ENCODE measurements at regions not wholly inside any gene's neighbourhood (a gene's known extent, or its start where the extent isn't known, plus 50 kb on each side); places are given as distances from the start of the nearest gene placed in this dataset.

DNA sequence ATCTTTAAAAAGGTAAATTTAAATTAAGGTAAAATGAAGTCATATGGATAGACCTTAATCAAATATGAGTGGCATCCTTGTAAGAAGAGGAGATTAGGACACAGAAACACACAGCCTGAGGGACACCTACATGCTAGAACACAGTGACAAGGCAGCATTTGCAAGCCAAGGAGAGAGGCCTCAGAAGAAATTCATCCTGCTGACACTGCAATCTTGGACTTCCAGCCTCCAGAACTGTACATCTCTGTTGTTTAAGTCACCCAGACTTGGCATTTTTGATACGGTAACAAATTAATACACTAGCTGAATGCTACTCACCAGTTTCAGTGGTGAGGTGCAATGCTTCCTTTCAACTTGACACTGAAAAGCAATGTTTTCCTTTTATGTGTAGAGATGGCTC is 305.0 kb downstream of the TDRD15 start:
- TF ChIP-seq, protein P1, sequence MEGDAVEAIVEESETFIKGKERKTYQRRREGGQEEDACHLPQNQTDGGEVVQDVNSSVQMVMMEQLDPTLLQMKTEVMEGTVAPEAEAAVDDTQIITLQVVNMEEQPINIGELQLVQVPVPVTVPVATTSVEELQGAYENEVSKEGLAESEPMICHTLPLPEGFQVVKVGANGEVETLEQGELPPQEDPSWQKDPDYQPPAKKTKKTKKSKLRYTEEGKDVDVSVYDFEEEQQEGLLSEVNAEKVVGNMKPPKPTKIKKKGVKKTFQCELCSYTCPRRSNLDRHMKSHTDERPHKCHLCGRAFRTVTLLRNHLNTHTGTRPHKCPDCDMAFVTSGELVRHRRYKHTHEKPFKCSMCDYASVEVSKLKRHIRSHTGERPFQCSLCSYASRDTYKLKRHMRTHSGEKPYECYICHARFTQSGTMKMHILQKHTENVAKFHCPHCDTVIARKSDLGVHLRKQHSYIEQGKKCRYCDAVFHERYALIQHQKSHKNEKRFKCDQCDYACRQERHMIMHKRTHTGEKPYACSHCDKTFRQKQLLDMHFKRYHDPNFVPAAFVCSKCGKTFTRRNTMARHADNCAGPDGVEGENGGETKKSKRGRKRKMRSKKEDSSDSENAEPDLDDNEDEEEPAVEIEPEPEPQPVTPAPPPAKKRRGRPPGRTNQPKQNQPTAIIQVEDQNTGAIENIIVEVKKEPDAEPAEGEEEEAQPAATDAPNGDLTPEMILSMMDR (conservative IDR thresholded peaks at IDR 0.05 in 1 of 2, IDR thresholded peaks at IDR 0.05 in 1 of 2; ENCODE audit: low read depth in 1 of 2, low read length in 2 of 2), result no peak
- TF ChIP-seq EZH2 (IDR thresholded peaks at IDR 0.05; ENCODE audit: low read length, missing control alignments), result no peak
